ENCODE measurements at regions not wholly inside any gene's neighbourhood (a gene's known extent, or its start where the extent isn't known, plus 50 kb on each side); places are given as distances from the start of the nearest gene placed in this dataset.

GRCh38 chr21:31546443-31547170 lies 112.9 kb upstream of the SOD1 start:
- Mint-ChIP-seq H3K4me3 (no peak overlapping the region), H3K36me3 (peaks cover 8% of the 10 kb centered on the region), H3K27me3 (ENCODE audit: low read depth) (no peaks in the 10 kb centered on the region), H3K9me3 (no peaks in the 10 kb centered on the region), H3K27ac (peak overlapping the region; percentile 84), H3K4me1 (peaks cover 29% of the 10 kb centered on the region)
- no peak for DNase-seq (ENCODE audit: low spot score in 2 of 2, unreplicated experiment in 2 of 2)
- no peak for TF ChIP-seq CTCF (IDR thresholded peaks at IDR 0.05; ENCODE audit: unreplicated experiment)

GRCh38 chr21:31545036-31545435 lies 114.5 kb upstream of the SOD1 start:
- H3K27ac Mint-ChIP-seq: no peak overlapping the region
- no peak for TF ChIP-seq CTCF (IDR thresholded peaks at IDR 0.05; ENCODE audit: unreplicated experiment)
- no peak overlapping the region for H3K4me3 Mint-ChIP-seq
- peaks cover 29% of the 10 kb centered on the region for H3K4me1 Mint-ChIP-seq
- H3K9me3 Mint-ChIP-seq: no peaks in the 10 kb centered on the region
- H3K36me3 Mint-ChIP-seq: peaks cover 4% of the 10 kb centered on the region
- no peak for DNase-seq (ENCODE audit: low spot score in 2 of 2, unreplicated experiment in 2 of 2)
- H3K27me3 Mint-ChIP-seq (ENCODE audit: low read depth): no peaks in the 10 kb centered on the region

- Mint-ChIP-seq H3K4me1 (peaks cover 31% of the 10 kb centered on the region), H3K9me3 (no peaks in the 10 kb centered on the region), H3K4me3 (no peak overlapping the region), H3K27me3 (ENCODE audit: low read depth) (no peaks in the 10 kb centered on the region), H3K27ac (no peak overlapping the region), H3K36me3 (peaks cover 4% of the 10 kb centered on the region)
- no peak for TF ChIP-seq CTCF (IDR thresholded peaks at IDR 0.05; ENCODE audit: unreplicated experiment)
- DNase-seq (ENCODE audit: low spot score in 2 of 2, unreplicated experiment in 2 of 2): no peak
Measured at GRCh38 chr21:31543191-31543590, 116.3 kb upstream of the SOD1 start.

GRCh38 chr21:31538816-31539215 lies 120.7 kb upstream of the SOD1 start:
- Mint-ChIP-seq H3K27ac (peak overlapping the region; percentile 87), H3K27me3 (ENCODE audit: low read depth) (no peaks in the 10 kb centered on the region), H3K4me1 (peaks cover 7% of the 10 kb centered on the region), H3K4me3 (peak overlapping the region; percentile 20), H3K36me3 (peaks cover 6% of the 10 kb centered on the region), H3K9me3 (no peaks in the 10 kb centered on the region)
- peak in 1 of 2 experiments; percentile 41 for DNase-seq (ENCODE audit: low spot score in 2 of 2, unreplicated experiment in 2 of 2)
- no peak for TF ChIP-seq CTCF (IDR thresholded peaks at IDR 0.05; ENCODE audit: unreplicated experiment)

- no peak overlapping the region for H3K4me3 Mint-ChIP-seq
- peaks cover 6% of the 10 kb centered on the region for H3K36me3 Mint-ChIP-seq
- H3K27ac Mint-ChIP-seq: no peak overlapping the region
- no peaks in the 10 kb centered on the region for H3K27me3 Mint-ChIP-seq (ENCODE audit: low read depth)
- H3K4me1 Mint-ChIP-seq: peaks cover 2% of the 10 kb centered on the region
- no peaks in the 10 kb centered on the region for H3K9me3 Mint-ChIP-seq
- TF ChIP-seq CTCF (IDR thresholded peaks at IDR 0.05; ENCODE audit: unreplicated experiment): peak; percentile 30
- no peak for DNase-seq (ENCODE audit: low spot score in 2 of 2, unreplicated experiment in 2 of 2)
Measured at GRCh38 chr21:31537872-31538576, 121.5 kb upstream of the SOD1 start.
